ENCODE measurements at regions not wholly inside any gene's neighbourhood (a gene's known extent, or its start where the extent isn't known, plus 50 kb on each side); places are given as distances from the start of the nearest gene placed in this dataset.

DNA sequence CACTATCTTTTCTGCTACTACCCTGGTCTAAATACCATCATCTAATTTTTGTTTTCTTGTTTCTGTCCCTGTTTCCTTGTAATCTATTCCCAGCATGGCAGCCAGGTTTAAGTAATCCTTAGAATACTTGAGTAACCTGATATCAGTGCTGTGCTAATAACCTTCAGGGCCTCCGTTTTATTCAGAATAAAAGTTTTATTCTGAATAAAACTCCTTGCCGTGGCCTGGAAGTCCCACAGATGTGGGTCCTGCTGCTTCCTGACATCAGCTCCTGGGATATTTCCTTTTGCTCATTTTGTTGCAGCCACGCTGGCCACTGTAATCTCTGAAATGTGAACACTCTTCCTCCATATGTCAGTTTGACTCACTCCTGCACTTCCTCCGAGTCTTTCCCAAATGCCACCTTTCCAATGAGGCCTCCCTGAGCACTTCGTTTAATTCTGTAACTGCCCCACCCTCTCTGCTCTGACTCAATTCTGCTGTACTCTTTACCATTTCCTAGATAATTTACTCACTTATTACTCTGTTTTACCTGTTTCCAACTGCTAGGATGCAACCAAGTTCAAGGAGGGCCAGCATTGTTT, 114.0 kb upstream of the FOXA2 start:
- no peak for DNase-seq
- POLR2A ChIA-PET = no interaction called here
- 98% methylated on average over 5 of the region's 5 CpGs for WGBS (ENCODE audit: insufficient coverage)
- Histone ChIP-seq H3K27me3 (replicated peaks in 2 of 5; ENCODE audit: control insufficient read depth in 4 of 5, insufficient read depth in 5 of 5, low read length in 4 of 5) (peaks cover 0 to 3% (median 0%) of the 10 kb centered on the region in 5 experiments), H3K4me1 (ENCODE audit: control extremely low read depth in 1 of 4, control insufficient read depth in 4 of 4, insufficient read depth in 4 of 4, low read length in 3 of 4) (no peaks in the 10 kb centered on the region), H3K36me3 (ENCODE audit: control insufficient read depth in 4 of 4, insufficient read depth in 4 of 4, low read length in 3 of 4) (no peaks in the 10 kb centered on the region), H3K27ac (ENCODE audit: insufficient read depth in 1 of 2, low read depth in 1 of 2, low read length in 2 of 2, poor library complexity in 1 of 2, severe bottlenecking in 2 of 2) (no peak overlapping the region), H3K9me3 (ENCODE audit: control extremely low read depth in 1 of 5, control insufficient read depth in 4 of 5, insufficient read depth in 2 of 5, low read depth in 1 of 5, low read length in 4 of 5) (peaks cover 0 to 5% (median 0%) of the 10 kb centered on the region in 5 experiments), H3K4me3 (ENCODE audit: control insufficient read depth in 1 of 7, extremely low read depth in 1 of 7, insufficient read depth in 4 of 7, low read depth in 2 of 7, low read length in 6 of 7) (no peak overlapping the region)
- CTCF ChIA-PET = interaction anchor here (0.8 kb wide), 1 partner anchor 27 kb away, joined by 3 read pairs; no protein-coding TSS in a partner anchor

DNA sequence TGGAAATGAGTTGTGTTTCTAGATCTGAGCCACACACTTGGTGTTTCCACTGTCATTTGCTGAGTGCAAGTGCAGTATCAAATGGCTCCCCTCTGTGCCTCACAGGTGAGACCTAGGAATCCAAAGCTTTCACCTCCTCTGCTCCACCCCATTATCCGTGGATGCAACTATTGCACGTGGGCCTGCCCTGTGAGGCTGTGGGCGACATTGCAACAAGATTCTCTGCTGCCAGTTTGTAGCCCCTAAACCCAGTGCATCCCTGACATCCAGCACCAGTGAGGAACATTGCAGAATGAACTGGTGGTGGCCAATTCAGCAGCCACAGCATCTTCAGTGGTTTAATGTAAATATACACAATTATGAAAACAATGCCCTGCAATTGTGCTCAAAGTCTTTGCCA, 115.0 kb upstream of the FOXA2 start:
- Histone ChIP-seq H3K9me3 (ENCODE audit: control extremely low read depth in 1 of 5, control insufficient read depth in 4 of 5, insufficient read depth in 2 of 5, low read depth in 1 of 5, low read length in 4 of 5) (peaks cover 0 to 5% (median 0%) of the 10 kb centered on the region in 5 experiments), H3K4me3 (ENCODE audit: control insufficient read depth in 1 of 7, extremely low read depth in 1 of 7, insufficient read depth in 4 of 7, low read depth in 2 of 7, low read length in 6 of 7) (no peak overlapping the region), H3K27me3 (replicated peaks in 2 of 5; ENCODE audit: control insufficient read depth in 4 of 5, insufficient read depth in 5 of 5, low read length in 4 of 5) (peaks cover 0 to 3% (median 0%) of the 10 kb centered on the region in 5 experiments), H3K36me3 (ENCODE audit: control insufficient read depth in 4 of 4, insufficient read depth in 4 of 4, low read length in 3 of 4) (no peaks in the 10 kb centered on the region), H3K4me1 (ENCODE audit: control extremely low read depth in 1 of 4, control insufficient read depth in 4 of 4, insufficient read depth in 4 of 4, low read length in 3 of 4) (no peaks in the 10 kb centered on the region), H3K27ac (ENCODE audit: insufficient read depth in 1 of 2, low read depth in 1 of 2, low read length in 2 of 2, poor library complexity in 1 of 2, severe bottlenecking in 2 of 2) (no peak overlapping the region)
- POLR2A ChIA-PET = no interaction called here
- WGBS (ENCODE audit: insufficient coverage) = 97% methylated on average over 3 of the region's 3 CpGs
- DNase-seq = no peak
- CTCF ChIA-PET = interaction anchor here (5.4 kb wide), 1 partner anchor 9 kb away, joined by 38 read pairs; no protein-coding TSS in a partner anchor

DNA sequence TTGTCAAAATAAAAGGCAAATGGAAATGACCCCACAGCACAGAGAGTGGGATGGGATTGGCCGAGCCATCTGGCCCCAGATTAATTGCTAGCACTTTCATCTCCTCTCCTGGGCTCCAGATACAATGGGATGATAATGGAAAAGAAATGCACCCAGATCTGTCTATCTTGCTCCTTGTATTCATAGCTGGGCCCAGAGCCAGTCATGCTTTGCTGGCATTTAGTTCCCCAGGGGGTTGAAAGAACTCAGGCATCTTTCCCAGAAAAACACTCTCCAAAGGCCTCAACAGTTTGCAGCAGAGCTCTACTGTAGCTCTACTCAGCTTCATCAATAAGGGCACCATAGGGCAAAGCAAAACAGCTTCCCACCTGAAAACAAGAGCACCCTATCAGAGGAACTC, 116.0 kb upstream of the FOXA2 start:
- no peak overlapping the region for H3K4me3 ChIP-seq (ENCODE audit: control insufficient read depth in 1 of 7, extremely low read depth in 1 of 7, insufficient read depth in 4 of 7, low read depth in 2 of 7, low read length in 6 of 7)
- H3K9me3 ChIP-seq (ENCODE audit: control extremely low read depth in 1 of 5, control insufficient read depth in 4 of 5, insufficient read depth in 2 of 5, low read depth in 1 of 5, low read length in 4 of 5) = peaks cover 0 to 5% (median 0%) of the 10 kb centered on the region in 5 experiments
- ChIA-PET CTCF (interaction anchor here (0.8 to 5.4 kb wide), 2 partner anchors 10 to 640 kb away, joined by 3 to 38 read pairs; no protein-coding TSS in a partner anchor), POLR2A (no interaction called here)
- H3K36me3 ChIP-seq (ENCODE audit: control insufficient read depth in 4 of 4, insufficient read depth in 4 of 4, low read length in 3 of 4) = no peaks in the 10 kb centered on the region
- no peak for DNase-seq
- peaks cover 0 to 3% (median 0%) of the 10 kb centered on the region in 5 experiments for H3K27me3 ChIP-seq (replicated peaks in 2 of 5; ENCODE audit: control insufficient read depth in 4 of 5, insufficient read depth in 5 of 5, low read length in 4 of 5)
- 100% methylated on average over 1 of the region's 1 CpG for WGBS (ENCODE audit: insufficient coverage)
- no peak overlapping the region for H3K27ac ChIP-seq (ENCODE audit: insufficient read depth in 1 of 2, low read depth in 1 of 2, low read length in 2 of 2, poor library complexity in 1 of 2, severe bottlenecking in 2 of 2)
- H3K4me1 ChIP-seq (ENCODE audit: control extremely low read depth in 1 of 4, control insufficient read depth in 4 of 4, insufficient read depth in 4 of 4, low read length in 3 of 4) = no peaks in the 10 kb centered on the region

DNA sequence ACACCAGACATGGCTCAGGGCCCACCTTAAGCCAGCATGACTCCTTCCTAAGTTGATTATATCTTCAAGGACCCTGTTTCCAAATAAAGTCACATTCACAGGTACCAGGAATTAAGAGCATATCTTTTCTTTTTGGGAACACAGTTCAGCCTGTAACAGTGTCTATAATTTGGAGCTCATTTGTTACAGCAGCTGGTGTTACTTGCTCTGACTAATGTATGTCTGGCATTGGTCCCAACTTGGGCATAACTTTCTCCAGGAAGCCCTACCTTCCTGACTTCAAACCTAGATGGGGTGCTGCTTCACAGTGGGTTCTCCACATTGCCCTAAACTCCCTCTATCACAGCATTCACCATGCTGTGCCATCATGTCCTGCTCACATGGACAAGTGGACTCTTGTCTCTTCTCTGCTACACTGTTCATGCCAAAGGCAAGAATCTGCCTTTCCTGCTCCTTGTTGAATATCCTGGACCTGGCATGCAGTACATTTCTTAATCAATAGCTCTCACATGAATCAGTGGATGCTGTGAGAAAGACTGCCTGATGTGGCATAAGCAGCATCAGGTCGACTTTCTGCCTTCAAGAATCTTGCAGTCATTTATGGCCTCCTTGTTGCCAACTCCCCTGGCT, 117.4 kb upstream of the FOXA2 start:
- Histone ChIP-seq H3K36me3 (ENCODE audit: control insufficient read depth in 4 of 4, insufficient read depth in 4 of 4, low read length in 3 of 4) (no peaks in the 10 kb centered on the region), H3K27ac (ENCODE audit: insufficient read depth in 1 of 2, low read depth in 1 of 2, low read length in 2 of 2, poor library complexity in 1 of 2, severe bottlenecking in 2 of 2) (no peak overlapping the region), H3K9me3 (ENCODE audit: control extremely low read depth in 1 of 5, control insufficient read depth in 4 of 5, insufficient read depth in 2 of 5, low read depth in 1 of 5, low read length in 4 of 5) (peaks cover 0 to 6% (median 0%) of the 10 kb centered on the region in 5 experiments), H3K4me1 (ENCODE audit: control extremely low read depth in 1 of 4, control insufficient read depth in 4 of 4, insufficient read depth in 4 of 4, low read length in 3 of 4) (no peaks in the 10 kb centered on the region), H3K4me3 (ENCODE audit: control insufficient read depth in 1 of 7, extremely low read depth in 1 of 7, insufficient read depth in 4 of 7, low read depth in 2 of 7, low read length in 6 of 7) (no peak overlapping the region), H3K27me3 (replicated peaks in 2 of 5; ENCODE audit: control insufficient read depth in 4 of 5, insufficient read depth in 5 of 5, low read length in 4 of 5) (peaks cover 0 to 3% (median 0%) of the 10 kb centered on the region in 5 experiments)
- no peak for DNase-seq
- POLR2A ChIA-PET = no interaction called here
- CTCF ChIA-PET = interaction anchor here (0.6 to 5.4 kb wide), 3 partner anchors 12 to 638 kb away, joined by 3 to 38 read pairs (median 3); no protein-coding TSS in a partner anchor
- WGBS (ENCODE audit: insufficient coverage) = 100% methylated on average over 1 of the region's 1 CpG

DNA sequence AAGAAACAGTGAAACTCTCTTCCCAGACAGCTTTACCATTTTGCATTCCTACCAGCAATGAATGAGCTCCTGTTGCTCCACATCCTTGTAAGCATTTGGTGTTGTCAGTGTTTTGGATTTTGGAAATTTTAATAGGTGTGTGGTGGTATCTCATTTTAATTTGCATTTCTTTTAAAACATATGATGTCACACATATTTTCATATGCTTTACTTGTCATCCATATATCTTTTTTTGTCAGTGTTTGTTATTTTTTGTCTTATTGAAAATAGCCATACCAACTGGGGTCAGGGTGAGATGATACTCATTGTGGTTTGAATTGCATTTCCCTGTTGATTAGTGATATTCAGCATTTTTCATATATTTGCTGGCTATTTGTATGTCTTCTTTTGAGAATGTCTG, 119.5 kb upstream of the FOXA2 start:
- no peaks in the 10 kb centered on the region for H3K36me3 ChIP-seq (ENCODE audit: control insufficient read depth in 4 of 4, insufficient read depth in 4 of 4, low read length in 3 of 4)
- no peak overlapping the region for H3K27ac ChIP-seq (ENCODE audit: insufficient read depth in 1 of 2, low read depth in 1 of 2, low read length in 2 of 2, poor library complexity in 1 of 2, severe bottlenecking in 2 of 2)
- POLR2A ChIA-PET = no interaction called here
- H3K4me1 ChIP-seq (ENCODE audit: control extremely low read depth in 1 of 4, control insufficient read depth in 4 of 4, insufficient read depth in 4 of 4, low read length in 3 of 4) = no peaks in the 10 kb centered on the region
- CTCF ChIA-PET = interaction anchor here (5.4 kb wide), 1 partner anchor 14 kb away, joined by 38 read pairs; no protein-coding TSS in a partner anchor
- peaks cover 0 to 6% (median 0%) of the 10 kb centered on the region in 5 experiments for H3K9me3 ChIP-seq (ENCODE audit: control extremely low read depth in 1 of 5, control insufficient read depth in 4 of 5, insufficient read depth in 2 of 5, low read depth in 1 of 5, low read length in 4 of 5)
- peaks cover 0 to 3% (median 0%) of the 10 kb centered on the region in 5 experiments for H3K27me3 ChIP-seq (replicated peaks in 2 of 5; ENCODE audit: control insufficient read depth in 4 of 5, insufficient read depth in 5 of 5, low read length in 4 of 5)
- DNase-seq = no peak
- no peak overlapping the region for H3K4me3 ChIP-seq (ENCODE audit: control insufficient read depth in 1 of 7, extremely low read depth in 1 of 7, insufficient read depth in 4 of 7, low read depth in 2 of 7, low read length in 6 of 7)

DNA sequence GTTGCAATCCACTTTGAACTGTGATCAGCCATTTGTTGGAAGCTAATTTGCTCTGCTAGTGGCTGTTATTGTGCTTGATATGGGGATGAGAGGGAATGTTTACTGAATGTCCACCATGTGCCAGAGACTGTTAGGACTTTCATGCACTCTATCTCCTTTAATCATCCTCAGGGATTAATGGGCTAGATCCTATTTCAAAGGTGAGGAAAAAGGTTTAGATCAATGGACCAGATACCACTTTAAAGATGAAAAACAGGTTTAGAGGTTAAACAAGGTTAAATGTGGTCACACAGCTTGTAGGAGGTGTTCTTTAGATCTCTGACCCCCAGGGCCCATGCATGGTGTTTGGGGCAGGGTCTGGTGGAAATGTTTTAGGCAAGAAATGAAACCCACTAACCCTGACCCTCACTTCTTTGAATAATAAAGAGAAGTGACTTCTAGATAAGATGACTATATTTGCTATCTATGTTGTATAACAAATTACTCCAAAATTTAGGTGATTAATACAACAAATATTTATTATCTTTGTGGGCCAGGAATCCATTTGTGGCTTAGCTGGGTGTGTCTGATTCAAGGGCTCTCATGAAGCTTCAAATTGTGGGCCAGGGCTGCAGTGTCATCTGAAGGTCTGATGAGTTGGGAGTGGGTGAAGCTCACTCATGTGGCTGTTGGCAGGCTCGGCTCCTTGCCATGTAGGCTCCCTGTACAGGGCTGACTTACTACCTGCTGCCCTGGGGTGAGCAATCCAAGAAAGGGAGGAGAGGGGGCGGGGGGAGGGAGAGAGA, 127.8 kb upstream of the FOXA2 start:
- DNase-seq = no peak
- Histone ChIP-seq H3K27me3 (replicated peaks in 2 of 5; ENCODE audit: control insufficient read depth in 4 of 5, insufficient read depth in 5 of 5, low read length in 4 of 5) (no peaks in the 10 kb centered on the region), H3K4me1 (ENCODE audit: control extremely low read depth in 1 of 4, control insufficient read depth in 4 of 4, insufficient read depth in 4 of 4, low read length in 3 of 4) (peaks cover 6 to 14% (median 11%) of the 10 kb centered on the region in 4 experiments), H3K9me3 (ENCODE audit: control extremely low read depth in 1 of 5, control insufficient read depth in 4 of 5, insufficient read depth in 2 of 5, low read depth in 1 of 5, low read length in 4 of 5) (peaks cover 0 to 4% (median 0%) of the 10 kb centered on the region in 5 experiments), H3K36me3 (ENCODE audit: control insufficient read depth in 4 of 4, insufficient read depth in 4 of 4, low read length in 3 of 4) (no peaks in the 10 kb centered on the region), H3K27ac (ENCODE audit: insufficient read depth in 1 of 2, low read depth in 1 of 2, low read length in 2 of 2, poor library complexity in 1 of 2, severe bottlenecking in 2 of 2) (no peak overlapping the region), H3K4me3 (ENCODE audit: control insufficient read depth in 1 of 7, extremely low read depth in 1 of 7, insufficient read depth in 4 of 7, low read depth in 2 of 7, low read length in 6 of 7) (no peak overlapping the region)
- CTCF ChIA-PET = interaction anchor here (1.1 kb wide), 1 partner anchor 20 kb away, joined by 4 read pairs; no protein-coding TSS in a partner anchor
- WGBS (ENCODE audit: insufficient coverage) = 100% methylated on average over 1 of the region's 2 CpGs
- POLR2A ChIA-PET = no interaction called here

All from common myeloid progenitor, CD34-positive (primary cell).